ENCODE measurements at regions not wholly inside any gene's neighbourhood (a gene's known extent, or its start where the extent isn't known, plus 50 kb on each side); places are given as distances from the start of the nearest gene placed in this dataset.

DNA sequence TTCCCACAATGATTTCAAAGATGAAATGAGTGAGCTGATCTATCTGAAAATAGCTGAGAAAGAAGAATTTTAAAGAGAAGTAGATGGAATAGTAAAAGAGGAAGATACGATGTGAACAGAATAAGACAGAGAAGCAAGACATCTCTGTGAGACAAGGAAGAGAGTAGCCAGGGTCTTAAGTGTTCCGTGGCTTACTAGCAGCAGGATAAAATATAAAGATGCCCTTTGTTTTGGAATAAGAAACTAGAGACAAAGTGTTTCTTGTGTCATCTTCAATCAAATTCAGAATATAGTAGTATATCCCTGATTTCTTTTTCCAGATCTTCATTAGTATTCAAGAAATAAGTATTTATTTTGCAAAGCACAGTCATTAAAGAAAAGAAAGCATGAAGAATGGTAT, 281.0 kb upstream of the NECTIN3 start:
- no peak for DNase-seq

DNA sequence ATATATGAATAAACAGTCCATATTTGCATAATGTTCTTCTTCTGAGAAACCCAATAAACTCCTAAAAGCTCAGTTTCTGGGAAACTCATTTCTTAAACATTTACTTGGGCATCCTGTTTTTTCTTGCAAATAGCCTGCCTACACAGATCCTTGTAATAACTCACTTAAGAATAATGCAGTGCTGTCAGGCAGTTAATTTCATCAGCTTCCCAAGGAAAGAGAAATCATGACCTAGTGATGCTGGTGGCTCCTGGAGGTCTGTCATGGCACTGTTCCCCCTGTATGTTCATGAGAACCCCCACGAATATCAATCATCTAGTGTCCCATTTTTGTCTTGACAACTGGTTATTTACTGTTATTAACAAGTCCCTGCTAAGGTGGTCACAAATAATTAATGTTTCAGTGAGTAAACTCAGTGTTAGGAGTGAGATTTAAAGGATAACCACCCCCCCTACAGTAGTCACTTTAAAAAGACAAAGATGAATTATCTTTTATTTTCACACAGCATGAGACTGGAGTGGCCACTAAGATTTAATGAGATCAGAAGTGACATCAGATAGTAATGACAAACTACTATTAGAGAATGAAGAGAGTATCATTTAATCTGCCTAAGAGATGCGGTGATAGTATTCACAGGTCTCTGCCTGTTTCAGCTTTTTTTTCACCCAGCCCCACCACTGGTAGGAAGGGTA, 279.5 kb upstream of the NECTIN3 start:
- no peak for DNase-seq

GRCh38 chr3:110793611-110794010, 278.0 kb upstream of the NECTIN3 start:
- no peak for DNase-seq

GRCh38 chr3:110795163-110795562, 276.5 kb upstream of the NECTIN3 start:
- DNase-seq, result no peak

GRCh38 chr3:110799271-110799670, 272.3 kb upstream of the NECTIN3 start:
- DNase-seq, result no peak

GRCh38 chr3:110804856-110805255, 266.8 kb upstream of the NECTIN3 start:
- DNase-seq, result no peak

GRCh38 chr3:110806924-110807323, 264.7 kb upstream of the NECTIN3 start:
- no peak for DNase-seq

- no peak for DNase-seq
These were observed 263.0 kb upstream of the NECTIN3 start for GRCh38 chr3:110808630-110809029.

DNA sequence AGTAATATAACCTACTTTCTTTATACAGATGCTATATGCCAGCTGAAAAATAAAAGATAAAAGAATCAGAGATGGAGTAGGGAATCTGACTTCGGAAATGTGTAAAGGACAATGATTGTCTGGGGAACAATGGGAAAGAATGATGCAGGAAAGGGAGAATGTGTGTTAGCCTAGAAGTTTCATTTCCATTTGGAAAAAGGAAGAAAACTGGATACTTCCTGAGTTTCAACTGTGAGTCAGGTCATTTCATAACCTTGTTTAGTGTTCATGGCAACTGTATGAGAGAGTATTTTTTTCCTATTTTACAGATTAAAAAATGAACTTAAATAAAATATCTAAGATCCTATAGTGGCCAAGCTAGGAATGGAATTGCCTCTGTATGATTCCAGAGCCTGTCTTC, 261.3 kb upstream of the NECTIN3 start:
- no peak for DNase-seq

- no peak for DNase-seq
These were observed 260.6 kb upstream of the NECTIN3 start for GRCh38 chr3:110811050-110811449.

DNA sequence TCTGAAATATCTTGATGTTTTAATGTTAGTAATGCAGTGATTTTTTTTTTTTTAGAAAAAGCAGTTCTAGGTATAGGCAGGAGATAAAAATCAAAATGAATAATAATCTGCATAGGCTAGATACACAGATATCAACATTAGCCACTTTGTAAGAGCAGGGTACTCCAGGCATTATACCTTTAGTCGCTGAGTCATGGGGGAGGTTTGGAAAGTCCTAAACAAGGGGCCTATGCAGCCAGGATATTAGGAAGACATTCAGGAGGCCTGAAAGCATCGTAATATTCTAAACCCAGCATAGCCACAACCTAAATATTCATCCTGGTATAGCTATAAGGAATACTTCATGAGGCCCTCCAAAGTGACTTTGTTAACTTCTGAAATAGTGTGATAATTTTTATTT, 258.1 kb upstream of the NECTIN3 start:
- no peak for DNase-seq

DNA sequence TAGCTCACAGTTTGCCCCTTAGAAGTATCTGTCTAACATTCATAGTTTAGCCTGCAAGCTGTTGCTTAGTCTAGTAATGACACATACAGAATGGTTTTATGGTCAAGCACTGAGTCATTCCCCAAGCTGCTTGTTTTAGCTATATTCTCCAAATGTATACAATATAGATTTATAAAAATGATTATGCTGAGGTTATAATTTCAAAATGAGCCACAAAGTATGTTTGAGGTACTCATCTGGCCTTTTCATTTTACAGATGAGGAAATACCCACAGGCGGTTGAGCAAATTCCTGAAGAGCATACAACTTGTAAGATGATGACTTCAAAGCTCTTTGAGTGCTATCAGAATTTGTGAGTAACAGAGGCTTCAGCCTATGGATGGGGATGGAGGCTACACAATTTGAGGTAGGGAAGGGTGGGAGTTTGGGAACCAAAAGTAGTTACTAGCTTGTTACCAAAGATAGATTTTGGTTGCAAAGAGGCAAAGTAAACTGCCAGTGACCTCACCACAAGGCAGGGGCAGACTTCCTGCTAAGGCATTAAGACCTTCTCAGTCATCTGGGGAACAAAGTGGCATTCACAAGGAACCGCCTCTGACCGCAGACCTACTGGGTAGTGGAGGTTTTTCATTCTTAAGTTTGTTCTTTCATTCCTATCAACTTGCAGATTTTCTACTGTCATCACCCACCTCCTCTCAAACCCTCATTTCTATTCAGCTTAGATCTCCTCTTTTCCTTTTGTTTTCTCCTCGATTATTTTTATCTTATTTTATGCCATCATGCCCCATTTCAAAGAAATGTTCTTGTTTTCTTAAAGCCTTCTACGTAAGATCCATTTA, 257.2 kb upstream of the NECTIN3 start:
- no peak for DNase-seq

DNA sequence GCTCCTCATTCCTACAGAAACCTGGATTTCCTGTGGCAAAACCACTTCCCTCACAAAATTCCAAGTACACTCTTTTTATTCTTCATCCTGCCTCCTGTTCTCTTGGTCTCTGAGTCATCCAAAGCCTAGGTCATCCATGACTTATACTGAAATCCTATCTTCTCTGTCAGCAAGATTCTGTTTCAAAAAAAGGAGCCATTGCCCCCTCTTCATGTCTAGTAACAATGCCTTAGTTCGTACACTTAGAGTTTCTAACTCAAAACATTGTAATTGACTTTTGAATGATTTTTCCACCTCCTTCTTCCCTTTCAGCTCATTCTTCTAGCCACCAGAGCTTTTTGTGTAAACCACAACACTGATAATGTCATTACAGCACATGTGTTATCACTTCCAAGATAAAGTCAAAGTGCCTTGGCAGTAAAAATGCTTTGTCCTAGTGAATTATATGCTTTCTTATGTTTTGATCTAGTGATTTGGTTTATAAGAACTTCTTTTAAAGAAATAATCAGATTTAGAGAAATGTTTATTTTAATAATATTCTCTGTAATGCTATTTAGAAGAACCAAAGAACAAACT, 256.5 kb upstream of the NECTIN3 start:
- no peak for DNase-seq

- no peak for DNase-seq
These were observed 255.6 kb upstream of the NECTIN3 start for GRCh38 chr3:110816008-110816407.

DNA sequence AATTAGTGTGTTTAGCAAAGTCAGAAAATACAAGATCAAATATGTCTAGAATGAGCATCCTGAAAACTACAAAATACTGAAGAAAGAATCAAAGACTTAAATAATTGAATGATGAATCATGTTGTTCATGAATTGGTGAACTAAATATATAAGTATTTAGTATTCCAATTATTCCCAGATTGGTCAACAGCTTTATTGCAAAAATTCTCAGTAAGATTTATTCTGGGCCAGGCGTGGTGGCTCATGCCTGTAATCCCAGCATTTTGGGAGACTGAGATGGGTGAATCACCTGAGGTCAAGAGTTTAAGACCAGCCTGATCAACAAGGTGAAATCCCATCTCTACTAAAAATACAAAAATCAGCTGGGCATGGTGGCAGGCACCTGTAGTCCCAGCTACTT, 250.0 kb upstream of the NECTIN3 start:
- DNase-seq, result no peak

DNA sequence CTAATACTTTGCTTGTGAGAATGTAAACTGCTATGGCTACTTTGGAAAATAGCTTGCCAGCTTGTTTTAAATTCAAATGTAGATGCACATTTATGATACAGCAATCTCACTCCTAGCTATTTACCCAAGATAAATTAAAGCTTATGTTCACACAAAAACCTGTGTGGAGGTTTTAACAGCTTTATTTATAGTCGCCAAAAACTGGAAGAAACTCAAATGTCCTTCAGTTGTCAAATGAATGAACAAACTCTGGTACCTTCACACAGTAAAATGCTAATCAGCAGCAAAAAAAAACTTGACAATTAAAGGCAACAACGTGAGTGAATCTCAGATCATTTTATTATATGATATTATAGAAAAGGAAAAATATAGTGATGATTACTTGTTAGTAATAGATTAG, 248.6 kb upstream of the NECTIN3 start:
- no peak for DNase-seq

GRCh38 chr3:110846971-110847370, 224.6 kb upstream of the NECTIN3 start:
- DNase-seq, result no peak

GRCh38 chr3:110849064-110849463, 222.6 kb upstream of the NECTIN3 start:
- DNase-seq, result no peak

DNA sequence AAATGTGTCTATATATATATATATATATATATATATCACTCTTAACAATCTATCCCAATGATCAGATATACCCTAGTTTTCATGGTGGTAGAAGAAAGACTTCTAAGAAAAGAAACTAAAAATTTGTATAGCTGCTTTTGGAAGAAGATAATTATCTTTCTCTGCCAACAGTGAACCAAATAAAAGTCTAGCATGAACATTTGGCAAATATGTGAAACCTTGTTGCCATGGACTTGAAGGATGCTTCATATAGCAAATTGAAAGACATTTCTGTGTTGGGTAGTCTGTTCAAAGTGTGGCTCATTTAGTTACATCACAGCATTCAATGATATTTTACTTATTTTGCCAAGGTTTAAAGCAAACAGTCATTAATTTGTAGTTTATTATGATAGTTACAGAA, 219.9 kb upstream of the NECTIN3 start:
- no peak for DNase-seq

DNA sequence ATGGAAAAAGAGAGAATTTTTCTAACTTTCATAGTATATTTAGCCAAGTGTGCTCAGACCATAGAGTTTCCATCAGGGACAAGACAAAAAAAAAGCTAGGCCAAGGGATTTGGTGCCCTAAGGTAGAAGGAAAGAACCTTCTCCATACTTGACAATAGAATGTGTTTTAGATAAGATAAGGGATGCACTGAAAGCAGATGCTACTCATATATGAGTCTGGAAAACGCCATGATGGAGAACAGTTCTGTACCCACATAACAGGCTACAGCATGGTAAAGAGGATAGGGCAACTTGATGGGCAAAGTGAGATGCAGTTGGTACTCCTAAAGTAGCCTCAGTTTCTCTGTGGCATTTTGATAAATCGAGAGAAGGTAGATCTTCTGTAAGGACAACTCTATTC, 216.4 kb upstream of the NECTIN3 start:
- DNase-seq, result no peak

DNA sequence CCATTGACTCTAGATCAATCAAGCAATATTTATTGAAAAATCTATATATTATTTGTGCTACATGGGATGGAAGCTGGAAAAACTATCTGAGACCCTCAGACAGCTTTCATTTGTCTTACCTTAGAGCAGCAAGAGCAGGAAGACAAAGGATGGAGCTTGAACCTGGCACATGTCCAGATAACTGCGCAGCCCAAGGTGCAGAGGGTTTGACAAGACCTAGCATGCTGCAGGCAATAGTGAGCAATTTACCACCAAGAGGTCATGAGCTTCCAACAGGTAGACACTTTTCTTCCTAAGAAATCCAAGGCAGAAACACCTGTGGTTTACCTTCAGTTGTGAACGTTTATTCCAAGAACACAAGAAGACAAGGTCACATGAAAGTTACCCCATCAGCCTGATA, 214.7 kb upstream of the NECTIN3 start:
- no peak for DNase-seq

DNA sequence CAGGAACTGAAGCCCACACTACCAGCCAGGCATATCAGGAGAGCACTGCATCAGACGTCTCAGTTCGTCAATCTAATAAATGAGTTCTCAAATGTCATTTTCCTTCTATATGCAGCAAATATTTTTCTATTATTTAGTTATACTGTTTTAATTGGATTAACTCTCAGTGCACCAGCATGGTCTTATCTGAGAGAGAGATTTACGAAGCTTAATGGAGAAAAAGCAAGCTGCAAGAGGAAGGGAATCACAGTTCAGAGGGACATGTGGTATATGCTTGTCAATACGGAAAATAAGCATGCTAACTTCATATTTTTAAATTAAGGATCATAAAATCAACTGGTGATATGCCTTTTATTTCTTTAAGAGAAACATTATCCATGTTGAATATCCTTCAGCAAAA, 213.1 kb upstream of the NECTIN3 start:
- no peak for DNase-seq

GRCh38 chr3:110859336-110859735, 212.3 kb upstream of the NECTIN3 start:
- no peak for DNase-seq

DNA sequence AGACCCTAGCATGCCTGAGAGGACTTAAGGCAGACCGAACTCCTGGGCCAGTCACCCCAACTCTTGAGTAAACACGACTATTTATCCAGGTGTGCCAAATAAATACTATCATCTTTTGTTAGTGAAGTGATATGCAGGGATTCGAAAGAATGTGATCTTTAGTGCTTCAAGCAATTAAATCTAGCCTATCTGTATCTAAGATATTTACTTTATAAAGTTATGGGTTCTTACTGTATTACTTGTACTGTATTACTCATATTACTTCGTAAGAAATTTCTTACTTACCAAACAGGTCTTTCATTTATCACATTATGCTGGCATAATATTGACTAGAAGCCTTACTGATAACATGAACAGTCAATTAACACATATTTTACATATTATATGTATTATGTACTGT, 211.6 kb upstream of the NECTIN3 start:
- DNase-seq, result no peak
